Activated T-helper 2 cell treated with anti-CD3 and anti-CD28 coated beads, Interferon-gamma antibody, Interleukin-2, Interleukin-4, amounts not matched to agents 10 μg/mL and 5 μg/mL and 100 μg/mL, durations not matched to agents 14 hours and 24 hours and 36 hours (primary cell): ENCODE measurements at regions not wholly inside any gene's neighbourhood (a gene's known extent, or its start where the extent isn't known, plus 50 kb on each side); places are given as distances from the start of the nearest gene placed in this dataset.
A peak's percentile ranks its signal among the peaks of the same experiment; 100 is the strongest.
"Not testable (repeated sequence)": the region's sequence is repeated elsewhere in the genome, so short reads cannot be mapped to it uniquely, and the experiment has no call there.

Experiments used
- DNase-seq: peaks from one replicate; pipeline ENCODE4 v3.0.0; 2021; ENCODE audit warnings: low spot score
- H3K27ac Mint-ChIP-seq: one replicate; pipeline ENCODE4 v1.8.0; 2021; ENCODE audit warnings: mixed read lengths
- H3K27me3 Mint-ChIP-seq: one replicate; pipeline ENCODE4 v1.8.0; 2021; ENCODE audit warnings: low read depth, mixed read lengths
- H3K36me3 Mint-ChIP-seq: one replicate; pipeline ENCODE4 v1.8.0; 2021; ENCODE audit warnings: low read depth, mixed read lengths
- H3K4me1 Mint-ChIP-seq: one replicate; pipeline ENCODE4 v1.8.0; 2021; ENCODE audit warnings: low read depth, mixed read lengths
- H3K4me3 Mint-ChIP-seq: one replicate; pipeline ENCODE4 v1.8.0; 2021; ENCODE audit warnings: low read depth, mild to moderate bottlenecking, moderate library complexity, mixed read lengths
- H3K9me3 Mint-ChIP-seq: one replicate; pipeline ENCODE4 v1.8.0; 2021; ENCODE audit warnings: mixed read lengths
- intact Hi-C: fragments of 100-400 bp; cut with micrococcal nuclease; formaldehyde crosslinking; loops from one replicate; pipeline ENCODE4 v1.15.1; 2023

DNA sequence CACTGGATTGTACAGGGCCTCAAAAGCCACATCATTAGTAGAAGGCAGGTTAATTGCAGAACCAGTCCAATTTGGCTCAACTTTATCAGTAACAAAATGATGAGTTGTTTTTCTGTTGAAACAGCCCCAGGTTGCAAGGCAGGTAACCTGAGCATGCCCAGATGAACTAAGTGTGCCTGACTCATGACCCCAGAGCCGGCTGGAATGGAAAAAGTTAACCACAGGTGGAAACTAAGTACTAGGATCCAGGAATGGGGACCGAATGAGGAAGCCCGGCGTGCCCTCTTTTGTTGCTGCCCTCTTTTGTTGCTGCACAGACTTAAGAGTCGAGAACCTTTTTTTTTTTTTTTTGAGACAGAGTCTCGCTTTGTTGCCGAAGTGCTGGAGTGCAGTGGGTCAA, 79.5 kb upstream of the YWHAQ start:
- Mint-ChIP-seq H3K4me3 (no peak overlapping the region), H3K36me3 (no peaks in the 10 kb centered on the region), H3K27ac (peak overlapping the region; percentile 38), H3K27me3 (no peaks in the 10 kb centered on the region), H3K4me1 (peaks cover 49% of the 10 kb centered on the region), H3K9me3 (no peaks in the 10 kb centered on the region)
- intact Hi-C loops = loop anchor here (1.0 kb wide), 1 partner anchor 102 kb away; no protein-coding TSS in a partner anchor
- DNase-seq = no peak

DNA sequence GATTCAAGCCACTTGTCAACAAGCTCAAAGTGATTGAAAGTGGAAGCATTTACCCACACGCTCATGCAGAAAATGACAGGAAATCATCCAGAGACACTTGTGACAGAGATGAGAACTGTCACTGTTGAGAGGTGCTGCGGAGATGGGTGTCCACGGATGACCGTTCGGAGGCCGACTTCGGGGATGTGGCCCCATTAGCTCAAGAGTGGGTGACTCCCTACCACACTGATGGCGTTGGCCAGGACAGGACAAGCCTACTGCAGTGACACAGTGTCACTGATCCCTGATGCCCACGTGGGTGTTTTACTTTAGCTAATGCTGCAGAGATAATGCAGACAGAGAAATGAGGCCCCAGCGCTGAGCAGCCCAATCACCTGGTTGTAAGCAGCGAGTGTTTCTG, 81.5 kb upstream of the YWHAQ start:
- intact Hi-C loops = loop anchor here (1.0 kb wide), 2 partner anchors 9 to 70 kb away; no protein-coding TSS in a partner anchor
- H3K27ac Mint-ChIP-seq = peak overlapping the region; percentile 81
- DNase-seq = no peak
- no peaks in the 10 kb centered on the region for H3K27me3 Mint-ChIP-seq
- peaks cover 42% of the 10 kb centered on the region for H3K4me1 Mint-ChIP-seq
- H3K9me3 Mint-ChIP-seq = no peaks in the 10 kb centered on the region
- H3K36me3 Mint-ChIP-seq = no peaks in the 10 kb centered on the region
- H3K4me3 Mint-ChIP-seq = peak overlapping the region; percentile 35

DNA sequence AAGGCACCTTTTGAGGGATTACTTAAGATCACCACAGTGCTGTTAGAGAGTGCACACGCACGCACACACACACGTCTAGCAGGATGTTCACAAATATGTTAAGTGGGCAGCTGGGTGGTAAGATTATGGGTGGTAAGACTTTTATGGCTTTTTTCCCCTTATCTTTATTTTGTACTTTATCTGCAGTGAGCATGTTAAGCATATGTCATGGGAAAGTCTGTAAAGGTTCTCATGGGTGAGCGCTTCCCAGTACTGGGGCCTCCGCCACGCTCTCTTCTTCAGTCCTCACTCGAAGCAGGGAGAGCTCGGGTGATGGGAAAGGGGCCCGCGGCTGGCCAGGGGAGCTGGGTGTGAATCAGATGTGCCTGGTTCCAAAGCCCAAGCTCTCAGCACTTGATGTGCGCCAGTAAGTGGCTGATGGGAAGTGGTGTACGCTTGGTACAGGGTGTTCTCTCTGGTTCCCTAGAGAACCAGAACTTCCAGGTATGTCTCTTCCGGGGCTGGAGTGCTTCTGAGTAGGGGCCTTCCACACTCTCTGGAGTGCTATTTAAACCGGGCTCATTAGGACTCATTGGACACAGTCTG, 83.9 kb upstream of the YWHAQ start:
- no peaks in the 10 kb centered on the region for H3K27me3 Mint-ChIP-seq
- no peak for DNase-seq
- intact Hi-C loops = no loop called here
- no peak overlapping the region for H3K4me3 Mint-ChIP-seq
- no peaks in the 10 kb centered on the region for H3K36me3 Mint-ChIP-seq
- H3K9me3 Mint-ChIP-seq = no peaks in the 10 kb centered on the region
- H3K4me1 Mint-ChIP-seq = peaks cover 26% of the 10 kb centered on the region
- no peak overlapping the region for H3K27ac Mint-ChIP-seq

DNA sequence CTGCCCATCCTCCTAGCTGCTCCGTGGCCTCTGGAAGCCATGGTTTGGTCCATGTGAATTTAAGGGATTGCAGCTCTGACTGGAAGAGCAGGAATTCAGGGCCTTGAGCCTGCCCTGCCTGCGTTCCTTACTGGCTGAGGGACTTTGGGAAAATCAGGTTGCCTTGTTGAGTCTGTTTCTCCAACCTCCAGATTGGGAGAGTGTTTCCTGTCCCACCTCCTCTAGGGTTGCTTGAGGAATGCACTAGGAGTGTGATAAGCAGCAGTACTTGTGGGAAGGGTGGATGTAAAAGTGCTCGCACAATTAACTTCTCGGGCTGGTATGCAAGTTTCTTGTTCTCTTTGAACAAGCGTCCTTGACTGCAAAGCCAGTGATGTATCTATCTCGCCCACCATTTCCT, 84.4 kb upstream of the YWHAQ start:
- Mint-ChIP-seq H3K4me1 (peaks cover 20% of the 10 kb centered on the region), H3K27me3 (no peaks in the 10 kb centered on the region), H3K36me3 (no peaks in the 10 kb centered on the region), H3K27ac (no peak overlapping the region), H3K9me3 (no peaks in the 10 kb centered on the region), H3K4me3 (no peak overlapping the region)
- intact Hi-C loops = no loop called here
- DNase-seq = no peak

DNA sequence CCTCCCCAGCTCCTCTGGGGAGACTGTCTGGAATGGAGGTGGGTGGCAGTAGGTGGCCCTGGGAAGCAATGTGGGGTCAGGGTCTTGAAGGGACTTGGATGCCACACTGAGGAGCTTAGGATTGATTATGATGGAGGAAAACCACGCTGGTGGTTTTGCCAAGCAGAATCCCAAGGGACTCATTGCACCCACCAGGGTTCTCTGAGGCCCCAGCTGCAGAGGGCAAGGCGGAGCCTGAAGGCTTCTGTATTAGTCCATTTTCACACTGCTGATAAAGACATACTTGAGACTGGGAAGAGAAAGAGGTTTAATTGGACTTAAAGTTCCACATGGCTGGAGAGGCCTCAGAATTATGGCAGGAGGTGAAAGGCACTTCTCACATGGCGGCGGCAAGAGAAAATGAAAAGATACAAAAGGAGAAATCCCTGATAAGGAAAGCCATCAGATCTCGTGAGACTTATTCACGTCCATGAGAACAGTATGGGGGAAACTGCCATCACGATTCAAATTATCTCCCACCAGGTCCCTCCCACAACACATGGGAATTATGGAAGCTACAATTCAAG, 87.2 kb upstream of the YWHAQ start:
- Mint-ChIP-seq H3K4me3 (no peak overlapping the region), H3K4me1 (peaks cover 13% of the 10 kb centered on the region), H3K27me3 (no peaks in the 10 kb centered on the region), H3K9me3 (no peaks in the 10 kb centered on the region), H3K36me3 (no peaks in the 10 kb centered on the region), H3K27ac (no peak overlapping the region)
- intact Hi-C loops = no loop called here
- no peak for DNase-seq

DNA sequence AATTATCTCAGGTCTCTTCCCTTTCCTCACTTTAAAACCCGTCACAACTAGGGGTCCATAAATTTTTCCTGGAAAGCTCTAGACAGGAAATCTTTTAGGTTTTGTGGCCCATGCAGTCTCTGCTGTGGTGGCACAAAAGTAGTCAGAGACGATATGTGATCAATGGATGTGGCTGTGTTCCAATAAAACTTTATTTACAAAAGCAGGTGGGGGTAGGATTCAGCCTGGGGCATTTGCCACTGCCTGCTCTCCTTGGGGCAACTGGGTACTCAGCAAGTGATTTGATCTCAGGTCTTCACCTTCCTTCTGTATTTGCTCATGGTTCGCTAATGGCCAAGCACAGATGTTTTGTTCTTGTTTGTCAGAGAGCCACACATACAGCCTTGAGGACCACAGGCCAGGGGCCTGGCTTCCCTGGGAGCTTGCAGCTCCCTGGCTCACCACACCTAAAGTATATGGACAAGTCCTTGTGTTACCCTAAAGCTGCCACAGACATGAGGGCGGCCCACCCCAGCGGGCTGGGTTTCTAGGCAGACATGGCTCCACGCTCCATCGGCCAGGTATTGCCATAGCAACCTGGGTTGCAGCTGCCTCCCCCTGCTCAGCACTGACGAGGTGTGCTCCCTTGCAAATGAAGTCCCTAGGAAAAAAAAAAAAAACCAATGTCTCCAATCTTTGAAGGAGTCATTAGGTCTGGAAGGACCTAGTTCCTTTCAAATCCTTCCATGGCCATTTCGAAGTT, 89.7 kb upstream of the YWHAQ start:
- Mint-ChIP-seq H3K9me3 (no peaks in the 10 kb centered on the region), H3K4me3 (no peak overlapping the region), H3K36me3 (no peaks in the 10 kb centered on the region), H3K4me1 (peaks cover 7% of the 10 kb centered on the region), H3K27me3 (no peaks in the 10 kb centered on the region), H3K27ac (no peak overlapping the region)
- intact Hi-C loops = no loop called here
- no peak for DNase-seq

DNA sequence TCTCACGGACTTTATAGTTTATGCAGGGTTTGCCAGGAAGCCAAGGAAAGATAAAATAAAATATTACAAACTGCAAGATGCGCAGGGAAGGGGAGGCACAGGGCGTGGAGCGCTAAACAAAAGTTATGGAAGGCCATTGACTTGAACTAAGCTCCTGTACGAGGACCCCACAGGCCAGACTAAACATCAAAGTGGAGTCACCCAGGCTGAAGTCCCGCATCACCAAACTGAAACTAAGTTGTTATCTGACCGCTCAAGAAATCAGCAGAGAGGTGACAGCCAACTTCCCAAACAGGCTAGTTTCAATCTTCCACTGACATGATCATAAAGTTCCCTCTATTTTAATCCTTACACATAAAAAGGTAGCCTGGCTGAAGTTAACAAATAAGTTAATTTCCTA, 90.5 kb upstream of the YWHAQ start:
- intact Hi-C loops = no loop called here
- Mint-ChIP-seq H3K27me3 (no peaks in the 10 kb centered on the region), H3K27ac (no peak overlapping the region), H3K9me3 (no peaks in the 10 kb centered on the region), H3K4me3 (no peak overlapping the region), H3K36me3 (no peaks in the 10 kb centered on the region), H3K4me1 (peaks cover 7% of the 10 kb centered on the region)
- DNase-seq = no peak

DNA sequence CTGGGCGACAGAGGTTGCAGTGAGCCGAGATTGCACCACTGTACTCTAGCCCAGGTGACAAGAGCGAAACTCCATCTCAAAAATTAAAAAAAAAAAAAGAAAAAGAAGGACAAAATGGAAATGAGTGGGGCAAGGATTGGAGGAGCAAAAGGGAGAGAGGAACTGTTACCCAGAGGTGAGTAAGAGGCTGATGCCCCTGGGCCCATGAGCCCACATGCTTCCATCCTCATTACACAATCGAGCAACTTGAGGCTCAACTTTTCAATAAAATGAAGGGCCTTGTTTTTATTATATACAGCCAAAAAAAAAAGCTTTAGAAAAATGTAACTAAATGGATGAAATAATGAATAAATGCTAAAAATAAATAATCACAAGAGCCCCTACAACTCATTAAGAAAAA, 91.7 kb upstream of the YWHAQ start:
- no peak overlapping the region for H3K4me3 Mint-ChIP-seq
- DNase-seq = no peak
- intact Hi-C loops = no loop called here
- no peaks in the 10 kb centered on the region for H3K36me3 Mint-ChIP-seq
- peaks cover 7% of the 10 kb centered on the region for H3K4me1 Mint-ChIP-seq
- H3K9me3 Mint-ChIP-seq = no peaks in the 10 kb centered on the region
- no peak overlapping the region for H3K27ac Mint-ChIP-seq
- no peaks in the 10 kb centered on the region for H3K27me3 Mint-ChIP-seq

DNA sequence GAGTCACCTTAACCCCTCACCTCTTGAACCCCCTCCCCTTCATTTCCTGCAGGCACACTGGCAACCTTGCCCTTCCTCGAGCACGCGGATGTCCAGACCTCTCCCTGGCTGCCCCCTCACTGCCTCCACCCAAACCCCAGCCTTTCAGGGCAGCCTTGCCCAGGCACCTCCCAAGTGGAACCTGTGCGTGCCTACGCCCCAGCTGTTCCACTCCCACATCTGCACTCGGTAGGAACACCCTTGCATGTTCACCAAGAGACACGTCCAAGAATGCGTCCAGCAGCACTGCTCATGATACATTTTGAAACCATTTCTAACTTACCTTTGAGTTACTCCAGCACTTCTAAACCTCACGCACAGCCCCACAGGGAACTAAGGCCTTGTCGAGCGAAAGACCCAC, 93.8 kb upstream of the YWHAQ start:
- no peaks in the 10 kb centered on the region for H3K36me3 Mint-ChIP-seq
- H3K4me3 Mint-ChIP-seq = no peak overlapping the region
- no peak overlapping the region for H3K27ac Mint-ChIP-seq
- intact Hi-C loops = no loop called here
- H3K27me3 Mint-ChIP-seq = no peaks in the 10 kb centered on the region
- no peaks in the 10 kb centered on the region for H3K9me3 Mint-ChIP-seq
- no peak for DNase-seq
- peaks cover 9% of the 10 kb centered on the region for H3K4me1 Mint-ChIP-seq

DNA sequence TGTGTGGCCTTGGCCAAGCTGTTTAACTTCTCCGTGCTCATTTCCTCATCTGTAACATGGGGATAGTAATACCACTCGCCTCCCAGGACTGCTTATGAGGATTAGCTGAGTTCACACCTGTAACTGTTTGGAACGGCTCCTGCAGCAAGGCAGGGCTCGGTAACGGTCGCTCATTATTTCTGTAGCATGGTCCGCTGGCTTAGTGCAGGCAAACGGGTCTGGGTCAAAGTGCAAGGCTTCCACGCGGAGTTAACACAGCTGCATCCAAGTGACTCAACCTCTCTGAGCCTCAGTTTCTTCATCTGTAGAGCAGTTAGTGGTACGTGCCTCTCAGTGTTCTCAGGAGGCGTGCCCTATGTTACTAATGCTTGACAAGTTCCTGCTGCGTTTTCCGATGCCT, 94.3 kb upstream of the YWHAQ start:
- Mint-ChIP-seq H3K9me3 (no peaks in the 10 kb centered on the region), H3K4me1 (peaks cover 9% of the 10 kb centered on the region), H3K27me3 (no peaks in the 10 kb centered on the region), H3K27ac (no peak overlapping the region), H3K4me3 (no peak overlapping the region), H3K36me3 (no peaks in the 10 kb centered on the region)
- DNase-seq = no peak
- intact Hi-C loops = no loop called here

DNA sequence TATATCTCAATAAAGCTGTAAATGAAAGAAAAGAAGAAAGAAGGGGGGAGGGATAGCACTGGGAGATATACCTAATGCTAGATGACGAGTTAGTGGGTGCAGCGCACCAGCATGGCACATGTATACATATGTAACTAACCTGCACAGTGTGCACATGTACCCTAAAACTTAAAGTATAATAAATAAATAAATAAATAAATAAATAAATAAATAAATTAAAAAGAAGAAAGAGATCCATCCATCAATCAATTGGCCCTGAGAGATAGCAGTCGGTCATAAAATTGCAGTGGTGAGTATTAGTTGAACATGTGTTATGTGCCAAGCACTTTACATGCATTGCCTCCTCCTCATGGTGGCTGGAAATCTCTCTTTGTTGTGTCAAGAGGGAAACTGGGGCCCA, 95.2 kb upstream of the YWHAQ start:
- H3K4me1 Mint-ChIP-seq = not testable (repeated sequence)

DNA sequence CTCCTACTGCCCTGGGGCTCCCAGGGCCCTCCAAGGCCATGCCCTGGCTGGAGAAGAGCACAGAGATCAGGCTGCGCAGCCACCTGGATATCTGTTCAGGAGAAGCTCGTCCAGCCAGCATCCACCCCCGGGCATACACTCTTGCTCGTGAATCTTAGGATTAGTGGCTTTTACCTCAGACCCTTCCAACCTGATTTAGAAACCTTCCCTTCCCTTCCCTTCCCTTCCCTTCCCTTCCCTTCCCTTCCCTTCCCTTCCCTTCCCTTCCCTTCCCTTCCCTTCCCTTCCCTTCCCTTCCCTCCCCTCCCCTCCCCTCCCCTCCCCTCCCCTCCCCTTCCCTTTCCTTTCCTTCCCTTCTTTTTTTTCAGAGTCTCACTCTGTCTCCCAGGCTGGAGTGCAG, 99.7 kb upstream of the YWHAQ start:
- H3K27ac Mint-ChIP-seq, H3K4me3 Mint-ChIP-seq, DNase-seq, H3K36me3 Mint-ChIP-seq, intact Hi-C loops, H3K27me3 Mint-ChIP-seq: not testable (repeated sequence)
- H3K9me3 Mint-ChIP-seq = peaks cover 20% of the 10 kb centered on the region
- peaks cover 13% of the 10 kb centered on the region for H3K4me1 Mint-ChIP-seq

More for the DNA sequence above, 95.2 kb upstream of the YWHAQ start:
- H3K27me3 Mint-ChIP-seq, H3K27ac Mint-ChIP-seq, DNase-seq, H3K36me3 Mint-ChIP-seq, H3K9me3 Mint-ChIP-seq, intact Hi-C loops, H3K4me3 Mint-ChIP-seq: not testable (repeated sequence)

DNA sequence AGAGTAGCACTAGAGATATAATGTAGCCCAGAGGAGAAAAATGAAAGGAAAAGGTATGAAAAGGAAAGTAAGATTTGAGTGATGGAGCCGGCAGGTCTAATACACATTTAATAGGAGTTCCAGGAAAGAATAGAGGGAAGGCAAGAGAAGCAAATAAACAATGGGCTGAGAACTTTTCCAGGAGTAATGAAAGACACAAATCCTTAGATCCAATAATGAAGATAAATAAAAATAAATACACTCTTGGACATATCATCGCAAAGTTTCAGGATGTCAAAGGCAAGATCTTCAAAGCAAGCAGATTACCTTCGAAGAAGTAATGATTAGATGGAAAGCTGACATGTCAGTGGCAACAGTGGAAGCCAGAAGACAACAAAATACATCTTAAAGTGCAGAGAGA, 102.0 kb upstream of the YWHAQ start:
- Mint-ChIP-seq H3K9me3 (peaks cover 20% of the 10 kb centered on the region), H3K36me3 (peaks cover 3% of the 10 kb centered on the region), H3K4me1 (peaks cover 30% of the 10 kb centered on the region), H3K4me3 (no peak overlapping the region), H3K27ac (no peak overlapping the region), H3K27me3 (peaks cover 3% of the 10 kb centered on the region)
- intact Hi-C loops = no loop called here
- no peak for DNase-seq
